Esophagus mucosa (tissue), 1 donor: ENCODE measurements at regions not wholly inside any gene's neighbourhood (a gene's known extent, or its start where the extent isn't known, plus 50 kb on each side); places are given as distances from the start of the nearest gene placed in this dataset.

ENCODE experiments used
- ATAC-seq: fragments of 200-7000 bp; cut with Tn5 transposase; one replicate; pipeline ENCODE4 v1.9.1; 2020
- donor health status: DM: yes; HTN: yes; CAD: no.

DNA sequence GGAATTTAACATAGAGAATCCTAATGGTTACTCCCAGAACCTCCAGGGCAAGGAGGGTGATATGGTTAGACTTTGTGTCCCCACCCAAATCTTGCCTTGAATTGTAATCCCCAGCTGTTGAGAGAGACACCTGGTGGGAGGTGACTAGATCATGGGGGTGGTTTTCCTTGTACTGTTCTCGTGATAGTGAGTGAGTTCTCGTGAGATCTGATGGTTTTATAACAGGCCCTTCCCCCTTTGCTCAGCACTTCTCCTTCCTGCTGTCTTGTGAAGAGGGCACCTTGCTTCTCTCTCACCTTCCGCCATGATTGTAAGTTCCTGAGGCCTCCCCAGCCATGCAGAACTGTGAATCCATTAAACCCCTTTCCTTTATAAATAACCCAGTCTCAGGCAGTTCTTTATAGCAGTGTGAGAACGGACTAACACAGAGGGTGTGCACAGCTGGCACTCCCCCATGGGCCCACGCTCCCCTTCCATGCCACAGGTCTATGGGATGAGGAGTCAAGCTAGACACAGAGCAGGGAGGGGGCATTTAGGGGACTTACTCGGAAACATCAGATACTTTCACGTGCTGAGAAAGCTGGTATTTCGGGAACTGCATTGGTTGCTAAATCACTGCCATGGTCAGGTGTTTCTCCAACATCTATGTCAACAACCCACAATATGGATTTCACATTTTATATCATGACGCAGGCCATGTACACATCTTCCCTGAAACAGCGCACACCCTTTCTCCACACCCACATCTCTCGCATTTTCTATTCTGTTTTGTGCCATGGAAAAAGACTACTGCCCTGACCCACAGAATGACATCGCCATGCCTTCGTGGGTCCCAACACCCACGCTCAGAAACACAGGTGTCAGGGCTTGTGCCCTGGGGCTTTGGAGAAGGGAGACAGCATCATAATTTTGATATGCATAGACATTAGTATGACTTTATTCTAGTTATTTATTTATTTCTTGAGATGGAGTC is 199.1 kb upstream of the GSE1 start:
- no peak for ATAC-seq

- no peak for ATAC-seq
Measured at GRCh38 chr16:85415196-85416090, 197.7 kb upstream of the GSE1 start.

- ATAC-seq, result peak; percentile 84
Measured at GRCh38 chr16:85416228-85417109, 196.7 kb upstream of the GSE1 start.

DNA sequence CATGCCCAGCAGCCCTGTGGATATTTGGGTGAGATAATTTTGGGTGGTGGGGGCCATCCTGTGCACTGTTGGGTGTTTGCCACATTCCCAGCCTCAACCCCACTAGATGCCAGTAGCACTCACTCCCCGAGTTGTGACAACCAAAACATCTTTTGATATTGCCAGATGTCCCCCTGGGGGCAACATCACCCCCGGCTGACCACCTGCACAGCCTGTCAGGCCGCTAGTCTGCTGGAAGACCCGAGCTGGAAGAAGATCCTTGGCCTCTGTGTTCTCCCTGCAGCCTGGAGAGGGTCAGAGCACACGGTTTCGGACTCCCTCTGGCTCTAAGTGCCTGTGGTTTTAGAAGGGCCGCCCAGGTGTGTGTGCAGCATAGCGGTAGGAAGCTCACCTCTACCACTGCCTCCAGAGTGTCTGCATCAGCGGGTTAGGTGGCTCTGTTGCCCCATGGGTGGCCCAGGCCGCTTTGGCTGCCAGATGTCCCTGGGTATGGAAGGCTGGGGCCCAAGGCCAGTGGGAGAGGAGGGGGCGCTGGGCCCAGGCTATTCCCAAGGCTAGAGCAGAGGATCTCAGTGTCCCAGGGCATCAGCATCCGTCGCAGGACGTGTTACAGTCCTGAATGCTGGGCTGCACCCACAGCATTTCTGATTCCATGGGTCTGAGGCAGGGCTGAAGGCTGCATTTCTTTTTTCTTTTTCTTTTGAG is 195.8 kb upstream of the GSE1 start:
- no peak for ATAC-seq

- no peak for ATAC-seq
Measured at GRCh38 chr16:85418978-85419491, 194.1 kb upstream of the GSE1 start.

- no peak for ATAC-seq
Measured at GRCh38 chr16:85419503-85420408, 193.4 kb upstream of the GSE1 start.

DNA sequence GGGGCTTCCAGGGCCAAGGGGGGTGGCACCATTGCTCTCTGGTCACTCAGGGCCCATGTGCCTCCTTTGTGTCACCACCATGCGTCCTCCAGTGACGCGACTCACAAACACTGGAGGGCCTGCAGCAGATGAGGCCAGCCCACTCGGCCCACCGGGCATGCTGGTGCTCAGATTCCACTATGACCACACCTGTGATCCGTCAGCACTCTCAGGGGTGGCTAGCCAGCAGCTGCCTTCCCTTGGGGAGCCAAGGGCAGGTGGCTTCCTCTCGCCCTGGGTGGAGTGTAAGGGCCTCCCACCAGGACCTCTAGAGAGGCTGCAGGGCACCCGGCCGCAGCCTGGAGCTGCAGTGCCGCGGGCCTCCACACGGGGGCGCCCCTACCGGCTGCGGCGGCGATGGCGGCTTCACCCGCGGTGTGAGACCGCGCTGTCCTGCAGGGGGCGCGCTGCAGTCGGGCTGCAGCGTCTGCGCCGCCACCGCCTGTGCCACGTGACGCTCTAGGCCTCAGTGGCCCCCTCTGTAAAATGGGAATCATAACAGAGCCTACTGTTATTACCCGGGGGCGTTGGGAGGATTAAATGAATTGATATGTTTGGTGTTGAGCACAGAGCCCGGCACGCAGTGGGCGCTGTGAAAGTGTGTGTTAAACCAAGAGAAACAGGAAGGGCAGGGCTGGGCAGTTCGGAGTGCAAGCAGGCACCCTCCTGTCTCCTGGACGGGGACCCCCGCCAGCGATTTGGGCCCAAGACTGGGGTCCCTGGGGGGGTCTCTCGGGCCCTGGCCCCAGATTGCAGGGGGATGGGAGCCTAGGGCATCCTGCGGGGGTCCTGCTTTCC is 192.4 kb upstream of the GSE1 start:
- peak; percentile 74 for ATAC-seq

DNA sequence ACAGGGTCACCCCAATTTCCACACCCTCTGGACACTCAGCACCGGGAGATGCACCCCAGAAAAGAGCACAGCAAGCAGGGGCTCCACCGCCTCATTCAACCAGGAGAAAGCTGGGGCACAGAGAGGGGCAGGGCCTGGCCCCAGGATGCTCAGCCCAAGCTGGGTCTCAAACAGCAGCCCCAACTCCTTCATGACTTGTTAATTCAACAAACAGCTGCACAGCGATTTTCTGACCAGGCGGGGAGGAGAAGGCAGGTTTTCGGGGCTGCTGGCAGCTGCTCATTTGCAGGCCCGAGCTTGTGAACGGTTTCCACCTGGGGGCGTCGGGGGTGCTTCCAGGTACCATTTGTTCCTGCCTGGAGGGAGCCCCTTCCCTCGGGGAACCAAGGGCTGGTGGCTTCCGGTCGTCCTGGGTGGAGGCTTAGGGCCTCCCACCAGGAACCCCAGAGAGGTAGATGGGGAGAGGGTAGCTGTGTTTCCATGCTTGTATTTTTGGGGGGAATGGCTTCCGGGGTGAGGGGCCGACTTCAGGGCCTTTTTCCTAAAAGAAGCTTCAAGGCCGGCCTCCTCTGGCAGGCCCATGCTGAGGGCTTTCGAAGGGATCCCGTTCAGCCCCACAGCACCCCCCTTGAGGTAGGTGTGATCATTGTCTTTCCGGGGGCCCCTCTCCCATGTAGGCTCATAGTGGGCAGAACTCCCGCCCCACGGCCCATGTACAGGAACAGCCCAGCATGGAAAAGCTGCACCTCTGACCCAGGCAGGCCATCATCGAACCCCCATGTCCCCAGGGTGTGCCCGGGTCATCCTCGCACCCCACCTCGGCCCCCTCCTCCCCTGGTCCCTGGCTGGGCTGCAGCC is 191.6 kb upstream of the GSE1 start:
- no peak for ATAC-seq

DNA sequence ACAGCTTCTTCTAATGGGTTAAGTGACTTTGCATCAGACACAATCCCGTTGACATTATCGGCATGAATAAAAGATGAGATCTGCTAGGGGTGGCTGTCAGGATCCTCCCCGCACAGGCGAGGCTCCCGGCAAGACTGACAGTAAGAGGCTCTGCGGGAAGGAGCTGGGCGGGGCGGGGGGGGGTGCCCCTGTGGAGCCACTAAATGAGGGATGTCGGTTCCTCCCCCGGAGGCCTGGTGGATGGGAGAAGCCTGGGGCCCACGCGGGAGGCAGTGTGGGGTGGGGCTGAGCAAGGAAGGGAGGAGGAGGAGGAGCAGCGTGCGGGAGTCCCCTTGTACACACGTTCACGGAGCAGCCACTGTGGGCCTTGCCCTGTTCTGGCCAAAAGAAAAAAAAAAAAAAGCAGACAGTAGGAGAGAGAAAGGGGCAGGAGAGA is 190.9 kb upstream of the GSE1 start:
- no peak for ATAC-seq

- ATAC-seq, result peak; percentile 49
Measured at GRCh38 chr16:85422632-85423550, 190.2 kb upstream of the GSE1 start.

DNA sequence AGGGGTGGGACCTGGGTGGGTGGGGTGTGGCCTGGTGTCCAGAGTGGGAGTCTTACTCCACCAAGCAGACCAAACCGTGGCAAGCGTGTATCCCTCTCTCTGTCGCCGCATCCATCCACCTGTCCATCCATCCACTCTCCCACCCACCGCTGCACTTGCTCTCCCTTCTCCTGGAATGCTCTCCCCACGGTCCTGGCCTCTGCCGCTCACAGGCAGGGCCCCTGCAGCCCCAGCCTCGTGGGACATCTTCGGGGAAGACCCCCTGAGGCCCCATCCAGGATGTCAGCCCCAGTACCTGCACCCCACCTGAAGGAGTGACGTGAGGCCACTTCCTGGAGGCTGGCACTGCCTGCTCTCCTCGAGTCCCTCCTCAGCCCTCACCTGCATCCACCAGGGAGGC is 189.5 kb upstream of the GSE1 start:
- no peak for ATAC-seq

DNA sequence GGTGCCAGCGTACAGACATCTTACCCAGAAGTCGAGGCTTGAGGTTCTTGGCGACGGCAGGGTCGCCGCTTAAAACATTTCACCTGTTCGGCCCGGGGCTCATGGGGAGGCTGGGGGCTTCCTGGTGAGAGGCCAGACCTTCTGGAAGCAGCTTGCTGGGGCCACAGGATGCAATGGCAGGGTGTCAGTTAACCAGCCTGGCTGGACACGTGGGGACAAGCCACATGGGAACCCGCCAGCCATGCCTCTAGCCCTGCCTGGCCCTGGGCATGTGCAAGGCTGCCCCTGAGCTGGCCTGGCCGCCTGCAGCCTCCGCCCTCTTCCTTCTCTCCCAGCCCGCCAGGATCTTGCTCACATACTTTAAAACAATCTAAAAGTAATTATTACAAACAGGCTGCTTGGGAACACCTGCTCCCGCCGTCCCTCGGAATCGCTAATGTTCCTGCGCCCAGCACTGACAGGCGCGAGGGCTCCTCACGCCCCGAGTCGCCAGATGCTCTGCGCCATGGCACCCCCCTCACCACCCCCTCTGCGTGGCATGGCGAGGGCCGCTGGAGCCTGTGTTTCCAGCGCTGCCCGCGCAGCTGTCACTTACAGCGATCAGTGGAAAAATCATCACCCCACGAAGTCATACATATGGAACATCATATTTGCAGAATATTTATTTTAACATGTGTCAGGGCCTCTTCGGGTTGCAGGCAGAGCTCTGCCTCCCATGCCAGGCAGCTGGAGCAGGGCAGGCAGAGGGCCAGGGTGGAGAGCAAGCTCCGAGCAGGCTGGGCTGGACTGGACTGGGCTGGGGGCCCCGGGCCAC is 188.7 kb upstream of the GSE1 start:
- no peak for ATAC-seq

DNA sequence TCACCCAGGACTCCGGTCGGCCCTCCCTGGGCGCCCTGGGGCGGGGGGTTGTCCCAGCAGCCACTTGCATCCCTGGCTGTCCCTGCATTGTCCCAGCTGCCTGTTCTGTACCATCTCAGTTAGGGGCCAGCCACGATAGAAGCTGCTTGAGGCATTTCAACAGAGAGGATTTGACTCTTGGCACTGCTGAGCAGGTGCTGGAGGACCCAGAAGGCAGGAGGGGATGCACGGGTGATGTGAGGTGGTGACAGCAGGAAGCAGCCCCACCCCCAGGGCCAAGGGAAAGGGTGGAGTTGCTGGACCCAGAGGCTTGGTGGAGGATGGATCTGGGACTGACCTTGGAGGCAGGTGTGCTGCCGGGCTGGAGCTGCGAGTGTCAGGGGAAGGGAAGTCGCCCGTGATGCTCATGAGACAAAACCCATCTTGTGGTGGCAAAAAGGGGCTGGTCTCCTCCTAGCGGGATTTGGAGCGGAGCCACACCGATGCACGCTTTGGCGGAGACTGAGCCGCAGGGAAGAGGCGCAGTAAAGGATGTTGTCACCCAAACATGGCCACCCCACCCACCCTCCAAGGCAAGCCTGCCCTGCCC is 188.0 kb upstream of the GSE1 start:
- ATAC-seq, result no peak

- no peak for ATAC-seq
Measured at GRCh38 chr16:85426806-85427205, 186.3 kb upstream of the GSE1 start.

- ATAC-seq, result peak; percentile 49
Measured at GRCh38 chr16:85428168-85428898, 184.8 kb upstream of the GSE1 start.
